Loucy (cell line): ENCODE measurements at regions not wholly inside any gene's neighbourhood (a gene's known extent, or its start where the extent isn't known, plus 50 kb on each side); places are given as distances from the start of the nearest gene placed in this dataset.

ENCODE experiments used
- H2AFZ ChIP-seq: fragments of 200-600 bp; sonication (generic); 2 replicates; pipeline ENCODE4 v1.6.0; 2016; ENCODE audit warnings: antibody characterized with exemption, mild to moderate bottlenecking, low read length, moderate library complexity
- H3F3A ChIP-seq: fragments of 200-600 bp; 2 replicates; pipeline ENCODE4 v1.6.0; 2016; ENCODE audit warnings: antibody characterized with exemption, low read depth, mild to moderate bottlenecking
- H3K27me3 ChIP-seq: fragments of 200-600 bp; sonication (generic); 2 replicates; pipeline ENCODE4 v1.6.1; 2014; ENCODE audit warnings: low read length, mild to moderate bottlenecking; ENCODE audit not compliant: insufficient read depth, poor library complexity, severe bottlenecking
- H3K36me3 ChIP-seq: fragments of 200-600 bp; sonication (generic); 2 replicates; pipeline ENCODE4 v1.6.1; 2016; ENCODE audit warnings: low read length; ENCODE audit not compliant: insufficient read depth
- H3K4me1 ChIP-seq: fragments of 200-600 bp; sonication (generic); 2 replicates; pipeline ENCODE4 v1.5.1; 2014; ENCODE audit warnings: low read length, mild to moderate bottlenecking; ENCODE audit not compliant: insufficient read depth, poor library complexity, severe bottlenecking
- H3K4me2 ChIP-seq: fragments of 200-600 bp; sonication (generic); 2 replicates; pipeline ENCODE4 v1.6.0; 2014; ENCODE audit warnings: antibody characterized with exemption, low read length, low read depth, mild to moderate bottlenecking; ENCODE audit not compliant: poor library complexity, severe bottlenecking
- H3K4me3 ChIP-seq: fragments of 200-600 bp; sonication (generic); 2 replicates; pipeline ENCODE4 v1.5.1; 2014; ENCODE audit warnings: low read length, mild to moderate bottlenecking, mixed read lengths; ENCODE audit not compliant: poor library complexity, severe bottlenecking
- H3K79me2 ChIP-seq: fragments of 200-600 bp; sonication (generic); 2 replicates; pipeline ENCODE4 v1.6.1; 2014; ENCODE audit warnings: low read length; ENCODE audit not compliant: insufficient read depth
- H3K9ac ChIP-seq: fragments of 200-600 bp; sonication (generic); 2 replicates; pipeline ENCODE4 v1.6.0; 2014; ENCODE audit warnings: mild to moderate bottlenecking, low read depth, low read length, moderate library complexity; ENCODE audit not compliant: poor library complexity, severe bottlenecking
- H3K9me2 ChIP-seq: fragments of 200-600 bp; sonication (generic); replicated peaks from 2 replicates; pipeline ENCODE4 v1.6.1; 2016; ENCODE audit warnings: low read depth, low read length, mixed read lengths
- H3K9me3 ChIP-seq: fragments of 200-600 bp; sonication (generic); 2 replicates; pipeline ENCODE4 v1.6.1; 2014; ENCODE audit warnings: mild to moderate bottlenecking, antibody characterized with exemption, low read length, low read depth; ENCODE audit not compliant: insufficient read depth
- H4K20me1 ChIP-seq: fragments of 200-600 bp; sonication (generic); 2 replicates; pipeline ENCODE4 v1.6.0; 2014; ENCODE audit warnings: antibody characterized with exemption, low read length, mild to moderate bottlenecking; ENCODE audit not compliant: insufficient read depth, poor library complexity, severe bottlenecking
- CTCF ChIP-seq: fragments of 200-600 bp; sonication (generic); conservative IDR thresholded peaks from 2 replicates; pipeline ENCODE4 v1.5.1; 2014; ENCODE audit warnings: mild to moderate bottlenecking, antibody characterized with exemption, low read length
- EZH2phosphoT487 ChIP-seq: fragments of 200-600 bp; IDR thresholded peaks from 2 replicates; pipeline ENCODE4 v1.6.1; 2018; ENCODE audit warnings: antibody characterized with exemption, mild to moderate bottlenecking, moderate library complexity, borderline replicate concordance

- Histone ChIP-seq H3K4me2 (no peak overlapping the region), H3K9me2 (no peaks in the 10 kb centered on the region), H3K4me1 (no peaks in the 10 kb centered on the region), H2AFZ (no peak overlapping the region), H3K79me2 (no peaks in the 10 kb centered on the region), H4K20me1 (no peaks in the 10 kb centered on the region), H3K36me3 (no peaks in the 10 kb centered on the region), H3K9ac (no peak overlapping the region), H3K27me3 (no peaks in the 10 kb centered on the region), H3F3A (no peaks in the 10 kb centered on the region), H3K4me3 (no peak overlapping the region), H3K9me3 (no peaks in the 10 kb centered on the region)
- no peak for TF ChIP-seq CTCF
- no peak for TF ChIP-seq EZH2phosphoT487
Measured at GRCh38 chr4:160235285-160235684, 1132.4 kb downstream of the RAPGEF2 start.

GRCh38 chr4:160235771-160236170 lies 1132.9 kb downstream of the RAPGEF2 start:
- no peak overlapping the region for H2AFZ ChIP-seq
- no peak overlapping the region for H3K4me3 ChIP-seq
- H3K9me2 ChIP-seq: no peaks in the 10 kb centered on the region
- H3K4me1 ChIP-seq: no peaks in the 10 kb centered on the region
- no peaks in the 10 kb centered on the region for H3K9me3 ChIP-seq
- no peaks in the 10 kb centered on the region for H3K79me2 ChIP-seq
- TF ChIP-seq CTCF: no peak
- TF ChIP-seq EZH2phosphoT487: no peak
- H3K9ac ChIP-seq: no peak overlapping the region
- no peaks in the 10 kb centered on the region for H4K20me1 ChIP-seq
- H3K36me3 ChIP-seq: no peaks in the 10 kb centered on the region
- H3F3A ChIP-seq: no peaks in the 10 kb centered on the region
- no peak overlapping the region for H3K4me2 ChIP-seq
- H3K27me3 ChIP-seq: no peaks in the 10 kb centered on the region

GRCh38 chr4:160238790-160239189 lies 1135.9 kb downstream of the RAPGEF2 start:
- no peak for TF ChIP-seq CTCF
- TF ChIP-seq EZH2phosphoT487: no peak
- Histone ChIP-seq H3K4me3 (no peak overlapping the region), H3K9me3 (no peaks in the 10 kb centered on the region), H3K36me3 (no peaks in the 10 kb centered on the region), H3K27me3 (no peaks in the 10 kb centered on the region), H4K20me1 (no peaks in the 10 kb centered on the region), H3K4me2 (no peak overlapping the region), H3F3A (no peaks in the 10 kb centered on the region), H3K4me1 (no peaks in the 10 kb centered on the region), H3K9ac (no peak overlapping the region), H3K9me2 (0 out of 2 replicates have a peak, but pooled peaks cover 4% of the 10 kb centered on the region), H2AFZ (no peak overlapping the region), H3K79me2 (no peaks in the 10 kb centered on the region)
